ENCODE measurements at regions not wholly inside any gene's neighbourhood (a gene's known extent, or its start where the extent isn't known, plus 50 kb on each side); places are given as distances from the start of the nearest gene placed in this dataset.

DNA sequence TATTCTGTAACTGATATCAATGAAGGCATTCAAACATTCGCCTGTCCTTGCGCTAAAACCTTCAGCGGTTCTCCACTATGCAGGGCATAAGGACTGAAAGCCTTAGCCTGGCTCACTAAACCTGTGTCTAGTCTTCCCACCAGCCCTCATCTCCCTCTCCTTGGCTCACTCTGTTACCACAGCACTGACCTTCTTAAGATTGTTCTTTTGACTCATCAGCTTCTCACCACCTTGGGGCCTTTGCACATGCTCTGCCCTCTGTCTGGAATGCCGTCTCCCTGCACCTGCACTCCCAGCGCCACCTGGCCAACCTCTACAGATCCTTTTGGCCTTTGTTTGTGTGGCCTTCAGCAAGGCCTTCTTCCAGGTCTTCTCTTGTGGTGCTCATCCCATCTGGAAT, 131.8 kb upstream of the IER5L start:
- no peak for ATAC-seq (ENCODE audit: poor library complexity)
- TF ChIP-seq, protein P1, sequence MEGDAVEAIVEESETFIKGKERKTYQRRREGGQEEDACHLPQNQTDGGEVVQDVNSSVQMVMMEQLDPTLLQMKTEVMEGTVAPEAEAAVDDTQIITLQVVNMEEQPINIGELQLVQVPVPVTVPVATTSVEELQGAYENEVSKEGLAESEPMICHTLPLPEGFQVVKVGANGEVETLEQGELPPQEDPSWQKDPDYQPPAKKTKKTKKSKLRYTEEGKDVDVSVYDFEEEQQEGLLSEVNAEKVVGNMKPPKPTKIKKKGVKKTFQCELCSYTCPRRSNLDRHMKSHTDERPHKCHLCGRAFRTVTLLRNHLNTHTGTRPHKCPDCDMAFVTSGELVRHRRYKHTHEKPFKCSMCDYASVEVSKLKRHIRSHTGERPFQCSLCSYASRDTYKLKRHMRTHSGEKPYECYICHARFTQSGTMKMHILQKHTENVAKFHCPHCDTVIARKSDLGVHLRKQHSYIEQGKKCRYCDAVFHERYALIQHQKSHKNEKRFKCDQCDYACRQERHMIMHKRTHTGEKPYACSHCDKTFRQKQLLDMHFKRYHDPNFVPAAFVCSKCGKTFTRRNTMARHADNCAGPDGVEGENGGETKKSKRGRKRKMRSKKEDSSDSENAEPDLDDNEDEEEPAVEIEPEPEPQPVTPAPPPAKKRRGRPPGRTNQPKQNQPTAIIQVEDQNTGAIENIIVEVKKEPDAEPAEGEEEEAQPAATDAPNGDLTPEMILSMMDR (IDR thresholded peaks at IDR 0.05): no peak

DNA sequence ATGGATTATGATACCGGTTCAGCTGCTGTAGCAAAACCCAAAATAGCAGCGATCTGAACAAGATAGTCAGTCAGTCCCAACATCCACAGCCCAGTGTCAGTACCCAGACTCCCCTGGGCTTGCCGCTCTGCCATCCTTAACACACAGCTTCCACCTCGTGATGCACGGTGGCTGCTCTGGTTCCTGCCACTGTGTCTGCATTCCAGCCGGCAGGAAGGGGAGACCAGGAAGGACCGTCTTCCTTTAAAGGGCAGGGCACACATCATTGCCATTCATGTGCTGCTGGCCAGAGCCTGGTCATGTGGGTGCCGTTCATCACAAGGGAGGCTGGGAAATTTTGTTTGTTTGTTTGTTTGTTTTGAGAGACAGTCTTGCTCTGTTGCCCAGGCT, 131.0 kb upstream of the IER5L start:
- TF ChIP-seq, protein P1 (IDR thresholded peaks at IDR 0.05): no peak
- H3K27ac ChIP-seq (ENCODE audit: low read depth in 1 of 2, low read length in 2 of 2): no peak overlapping the region
- CTCF ChIA-PET: no interaction called here

More for the DNA sequence above, 131.8 kb upstream of the IER5L start:
- ChIA-PET CTCF (no interaction called here), POLR2A (no interaction called here)
- no peak overlapping the region for H3K4me3 Mint-ChIP-seq
- H3K36me3 ChIP-seq (ENCODE audit: insufficient read depth, low read length): no peaks in the 10 kb centered on the region
- H3K27ac ChIP-seq (ENCODE audit: low read depth in 1 of 2, low read length in 2 of 2): no peak overlapping the region
- H3K27me3 ChIP-seq (ENCODE audit: control insufficient read depth in 1 of 2, insufficient read depth in 2 of 2, low read length in 2 of 2): no peaks in the 10 kb centered on the region
- H3K9me3 Mint-ChIP-seq: no peaks in the 10 kb centered on the region
- H3K27me3 Mint-ChIP-seq: no peaks in the 10 kb centered on the region
- H3K4me1 ChIP-seq (ENCODE audit: insufficient read depth, low read length): peaks cover 5% of the 10 kb centered on the region
- no peak overlapping the region for H3K27ac Mint-ChIP-seq
- no peak overlapping the region for H3K4me3 ChIP-seq (ENCODE audit: low read length)
- no peaks in the 10 kb centered on the region for H3K9me3 ChIP-seq (ENCODE audit: control insufficient read depth in 1 of 2, insufficient read depth in 1 of 2, low read length in 2 of 2)
- peaks cover 9% of the 10 kb centered on the region for H3K4me1 Mint-ChIP-seq (ENCODE audit: low read depth)
- DNase-seq: no peak
- H3K36me3 Mint-ChIP-seq (ENCODE audit: low read depth): no peaks in the 10 kb centered on the region
- intact Hi-C loops (cut with DNase I, micrococcal nuclease): no loop called here

DNA sequence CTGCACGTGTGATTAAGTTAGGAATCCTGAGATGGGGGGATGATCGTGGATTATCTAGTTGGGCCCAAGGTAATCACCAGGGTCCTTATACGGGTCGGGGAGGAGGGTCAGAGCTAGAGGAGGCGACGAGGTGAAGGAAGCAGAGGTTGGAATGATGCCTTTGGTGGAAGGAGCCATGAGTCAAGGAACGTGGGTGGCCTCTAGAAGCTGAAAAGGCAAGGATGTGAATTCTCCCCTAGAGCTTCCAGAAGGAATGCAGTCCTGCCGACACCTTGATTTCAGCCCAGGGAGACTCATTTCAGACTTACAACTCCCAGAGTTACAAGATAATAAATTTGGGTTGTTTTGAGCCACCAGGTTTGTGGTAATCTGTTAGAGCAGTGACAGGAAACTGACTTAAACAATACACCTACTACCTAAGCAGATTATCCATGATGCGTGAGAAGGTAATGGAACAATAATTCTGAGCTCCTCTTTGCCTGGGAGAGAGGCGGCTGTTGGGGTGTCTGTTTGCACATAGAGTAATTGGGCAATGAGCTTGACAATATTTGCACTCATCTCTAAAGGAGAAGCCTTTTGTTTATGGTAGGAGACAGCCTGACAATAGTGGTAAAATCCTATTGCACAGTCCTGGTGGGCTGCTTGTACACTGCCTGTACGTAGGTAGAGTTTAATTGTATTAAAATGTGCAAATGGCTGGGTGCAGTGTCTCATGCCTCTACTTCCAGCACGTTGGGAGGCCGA, 129.3 kb upstream of the IER5L start:
- TF ChIP-seq, protein P1 (IDR thresholded peaks at IDR 0.05): no peak
- Mint-ChIP-seq H3K27me3 (no peaks in the 10 kb centered on the region), H3K27ac (no peak overlapping the region), H3K4me3 (no peak overlapping the region), H3K4me1 (ENCODE audit: low read depth) (peaks cover 9% of the 10 kb centered on the region), H3K9me3 (no peaks in the 10 kb centered on the region), H3K36me3 (ENCODE audit: low read depth) (no peaks in the 10 kb centered on the region)
- CTCF ChIA-PET: no interaction called here
- peak in 1 of 14 experiments; percentile 2 for DNase-seq
- Histone ChIP-seq H3K36me3 (ENCODE audit: insufficient read depth, low read length) (no peaks in the 10 kb centered on the region), H3K27ac (ENCODE audit: low read depth in 1 of 2, low read length in 2 of 2) (no peak overlapping the region), H3K27me3 (ENCODE audit: control insufficient read depth in 1 of 2, insufficient read depth in 2 of 2, low read length in 2 of 2) (no peaks in the 10 kb centered on the region), H3K9me3 (ENCODE audit: control insufficient read depth in 1 of 2, insufficient read depth in 1 of 2, low read length in 2 of 2) (no peaks in the 10 kb centered on the region), H3K4me1 (ENCODE audit: insufficient read depth, low read length) (peaks cover 5% of the 10 kb centered on the region), H3K4me3 (ENCODE audit: low read length) (no peak overlapping the region)
- POLR2A ChIA-PET: interaction anchor here (1.1 kb wide), 1 partner anchor 28 kb away, joined by 4 read pairs; no protein-coding TSS in a partner anchor
- ATAC-seq (ENCODE audit: poor library complexity): no peak
- intact Hi-C loops (cut with DNase I, micrococcal nuclease): no loop called here

More for the DNA sequence above, 131.0 kb upstream of the IER5L start:
- Histone ChIP-seq H3K27me3 (ENCODE audit: control insufficient read depth in 1 of 2, insufficient read depth in 2 of 2, low read length in 2 of 2) (no peaks in the 10 kb centered on the region), H3K4me3 (ENCODE audit: low read length) (no peak overlapping the region), H3K9me3 (ENCODE audit: control insufficient read depth in 1 of 2, insufficient read depth in 1 of 2, low read length in 2 of 2) (no peaks in the 10 kb centered on the region), H3K4me1 (ENCODE audit: insufficient read depth, low read length) (peaks cover 5% of the 10 kb centered on the region), H3K36me3 (ENCODE audit: insufficient read depth, low read length) (no peaks in the 10 kb centered on the region)
- Mint-ChIP-seq H3K27ac (no peak overlapping the region), H3K4me1 (ENCODE audit: low read depth) (peaks cover 9% of the 10 kb centered on the region), H3K4me3 (no peak overlapping the region), H3K9me3 (no peaks in the 10 kb centered on the region), H3K36me3 (ENCODE audit: low read depth) (no peaks in the 10 kb centered on the region), H3K27me3 (no peaks in the 10 kb centered on the region)
- intact Hi-C loops (cut with DNase I, micrococcal nuclease): no loop called here
- POLR2A ChIA-PET: no interaction called here
- DNase-seq (peak in 2 of 14 experiments; percentile 2 to 8), ATAC-seq (ENCODE audit: poor library complexity) (no peak)

All from CD4-positive, alpha-beta T cell (primary cell).